ENCODE measurements at regions not wholly inside any gene's neighbourhood (a gene's known extent, or its start where the extent isn't known, plus 50 kb on each side); places are given as distances from the start of the nearest gene placed in this dataset.

DNA sequence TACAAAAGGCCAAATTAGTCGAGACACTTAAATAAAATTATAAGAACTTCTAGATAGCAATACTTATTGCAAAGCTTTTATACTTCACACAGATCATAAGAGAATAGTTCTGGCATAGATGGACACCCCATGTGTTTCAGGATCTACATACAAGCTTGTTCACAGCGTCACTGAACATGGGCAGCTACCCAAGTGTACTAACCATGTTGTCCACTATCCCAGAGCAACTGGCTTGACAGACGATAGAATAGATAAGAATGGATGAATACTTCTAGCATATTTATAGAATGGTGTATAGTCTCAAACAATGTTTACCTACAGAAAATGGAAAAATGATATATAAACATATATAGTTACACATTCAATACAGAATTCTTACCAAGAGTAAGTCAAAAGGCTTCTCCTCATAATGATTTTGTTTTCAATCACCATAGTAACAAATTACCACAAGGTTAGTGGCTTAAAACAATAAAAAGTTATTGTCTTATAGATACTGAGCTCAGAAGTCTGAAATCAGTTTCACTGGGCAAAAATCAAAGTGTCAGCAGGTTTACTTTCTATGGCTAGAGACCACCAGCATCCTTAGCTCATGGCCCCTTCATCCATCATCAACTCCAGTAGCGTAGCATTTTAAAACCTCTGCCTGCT lies 446.7 kb downstream of the DMRTA1 start:
- Histone ChIP-seq H3K27me3 (no peaks in the 10 kb centered on the region), H3K9me3 (no peaks in the 10 kb centered on the region), H3K36me3 (no peaks in the 10 kb centered on the region), H3K4me3 (no peak overlapping the region), H3K4me1 (no peaks in the 10 kb centered on the region), H3K27ac (no peak overlapping the region)
- TF ChIP-seq, protein P1, sequence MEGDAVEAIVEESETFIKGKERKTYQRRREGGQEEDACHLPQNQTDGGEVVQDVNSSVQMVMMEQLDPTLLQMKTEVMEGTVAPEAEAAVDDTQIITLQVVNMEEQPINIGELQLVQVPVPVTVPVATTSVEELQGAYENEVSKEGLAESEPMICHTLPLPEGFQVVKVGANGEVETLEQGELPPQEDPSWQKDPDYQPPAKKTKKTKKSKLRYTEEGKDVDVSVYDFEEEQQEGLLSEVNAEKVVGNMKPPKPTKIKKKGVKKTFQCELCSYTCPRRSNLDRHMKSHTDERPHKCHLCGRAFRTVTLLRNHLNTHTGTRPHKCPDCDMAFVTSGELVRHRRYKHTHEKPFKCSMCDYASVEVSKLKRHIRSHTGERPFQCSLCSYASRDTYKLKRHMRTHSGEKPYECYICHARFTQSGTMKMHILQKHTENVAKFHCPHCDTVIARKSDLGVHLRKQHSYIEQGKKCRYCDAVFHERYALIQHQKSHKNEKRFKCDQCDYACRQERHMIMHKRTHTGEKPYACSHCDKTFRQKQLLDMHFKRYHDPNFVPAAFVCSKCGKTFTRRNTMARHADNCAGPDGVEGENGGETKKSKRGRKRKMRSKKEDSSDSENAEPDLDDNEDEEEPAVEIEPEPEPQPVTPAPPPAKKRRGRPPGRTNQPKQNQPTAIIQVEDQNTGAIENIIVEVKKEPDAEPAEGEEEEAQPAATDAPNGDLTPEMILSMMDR (IDR thresholded peaks at IDR 0.05): no peak
- DNase-seq (ENCODE audit: low spot score in 2 of 2): no peak
- intact Hi-C loops (cut with DNase I): no loop called here

DNA sequence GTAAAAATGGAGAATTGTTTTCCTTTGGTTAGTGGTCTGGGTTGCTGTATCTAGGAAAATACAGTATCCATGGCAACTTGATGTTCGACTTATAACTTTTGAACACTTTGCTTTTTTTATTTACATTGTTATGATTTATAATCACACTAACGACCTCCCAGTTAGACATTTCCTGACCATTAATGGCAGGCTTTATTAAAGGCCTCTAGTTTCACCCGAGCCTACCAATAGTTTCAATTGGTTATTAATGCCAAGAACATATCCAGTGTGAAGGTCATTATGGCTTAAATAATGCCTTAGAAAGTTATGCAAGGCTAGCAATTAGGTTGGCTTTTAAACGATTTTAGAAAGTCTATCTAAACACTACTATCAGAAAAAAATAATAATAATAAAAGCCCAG lies 452.0 kb downstream of the DMRTA1 start:
- no peak for DNase-seq (ENCODE audit: low spot score in 2 of 2)
- intact Hi-C loops (cut with DNase I): no loop called here
- TF ChIP-seq, protein P1 (IDR thresholded peaks at IDR 0.05): no peak
- Histone ChIP-seq H3K9me3 (no peaks in the 10 kb centered on the region), H3K27me3 (no peaks in the 10 kb centered on the region), H3K27ac (no peak overlapping the region), H3K36me3 (no peaks in the 10 kb centered on the region), H3K4me3 (no peak overlapping the region), H3K4me1 (no peaks in the 10 kb centered on the region)

DNA sequence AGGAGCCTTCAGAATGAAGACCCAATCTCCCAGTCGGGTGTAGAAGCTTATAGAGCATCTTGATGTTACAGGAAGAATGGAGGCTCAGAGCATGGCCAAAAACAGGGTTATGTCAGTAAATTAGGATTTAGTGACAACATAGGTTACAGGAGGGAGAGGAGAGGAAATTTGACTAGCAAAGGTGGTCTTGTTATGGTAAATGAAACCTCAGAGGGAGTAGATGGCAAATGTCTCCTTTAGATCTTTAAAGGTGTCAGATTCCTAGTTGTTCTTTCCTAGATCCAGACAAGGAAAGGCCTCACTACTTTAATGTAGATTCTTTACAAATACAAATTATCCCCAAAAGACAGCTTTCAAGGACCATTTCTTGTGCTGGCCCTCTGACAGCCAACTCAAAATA lies 465.0 kb downstream of the DMRTA1 start:
- H3K9me3 ChIP-seq: no peaks in the 10 kb centered on the region
- no peak for DNase-seq (ENCODE audit: low spot score in 2 of 2)
- H3K27ac ChIP-seq: no peak overlapping the region
- H3K27me3 ChIP-seq: no peaks in the 10 kb centered on the region
- TF ChIP-seq, protein P1 (IDR thresholded peaks at IDR 0.05): no peak
- no peak overlapping the region for H3K4me3 ChIP-seq
- no peaks in the 10 kb centered on the region for H3K4me1 ChIP-seq
- intact Hi-C loops (cut with DNase I): no loop called here
- H3K36me3 ChIP-seq: no peaks in the 10 kb centered on the region

DNA sequence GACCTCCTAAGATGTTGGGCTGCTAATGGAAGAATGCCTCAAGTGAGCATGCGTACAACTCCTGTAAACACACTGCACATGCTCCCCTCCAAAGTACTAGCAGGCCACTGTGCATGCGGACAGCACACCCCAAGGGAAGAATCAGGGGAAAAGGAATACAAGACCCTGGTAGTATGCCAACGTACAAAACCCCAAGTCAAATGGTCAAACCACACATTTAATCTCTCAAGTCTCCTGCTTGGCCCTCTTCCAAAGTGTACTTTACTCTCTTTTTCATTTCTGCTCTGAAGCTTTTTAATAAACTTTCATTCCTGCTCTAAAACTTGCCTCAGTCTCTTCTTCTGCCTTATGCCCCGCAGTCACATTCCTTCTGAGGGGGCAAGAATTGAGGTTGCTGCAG lies 466.4 kb downstream of the DMRTA1 start:
- Histone ChIP-seq H3K4me3 (no peak overlapping the region), H3K36me3 (no peaks in the 10 kb centered on the region), H3K4me1 (no peaks in the 10 kb centered on the region), H3K27me3 (no peaks in the 10 kb centered on the region), H3K27ac (no peak overlapping the region), H3K9me3 (no peaks in the 10 kb centered on the region)
- TF ChIP-seq, protein P1 (IDR thresholded peaks at IDR 0.05): no peak
- intact Hi-C loops (cut with DNase I): no loop called here
- DNase-seq (ENCODE audit: low spot score in 2 of 2): no peak

DNA sequence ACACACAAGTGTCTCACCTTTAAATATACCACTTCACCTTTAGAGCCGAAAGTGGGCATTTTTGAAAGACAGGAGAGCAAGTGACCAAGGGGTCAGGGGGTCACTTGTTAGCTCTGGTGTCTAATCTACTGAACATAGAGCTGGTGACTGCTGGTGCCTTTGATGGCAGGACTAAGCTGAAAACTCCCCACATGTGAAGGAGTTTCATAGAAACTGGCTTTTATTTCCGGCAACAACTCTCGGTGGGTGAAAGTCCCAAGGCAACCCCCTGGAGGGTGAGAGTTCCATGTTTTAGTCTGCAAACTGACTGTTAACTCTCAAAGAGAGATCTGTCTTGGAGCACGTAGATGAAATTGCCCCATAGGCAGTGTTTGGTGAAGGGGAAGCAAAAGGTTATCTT lies 466.9 kb downstream of the DMRTA1 start:
- no peak for DNase-seq (ENCODE audit: low spot score in 2 of 2)
- intact Hi-C loops (cut with DNase I): no loop called here
- H3K4me1 ChIP-seq: no peaks in the 10 kb centered on the region

More for the DNA sequence above, 466.9 kb downstream of the DMRTA1 start:
- TF ChIP-seq, protein P1 (IDR thresholded peaks at IDR 0.05): no peak
- Histone ChIP-seq H3K36me3 (no peaks in the 10 kb centered on the region), H3K9me3 (no peaks in the 10 kb centered on the region), H3K27ac (no peak overlapping the region), H3K4me3 (no peak overlapping the region), H3K27me3 (no peaks in the 10 kb centered on the region)

Data from ascending aorta (tissue), 2 donors.